Loucy (cell line): ENCODE measurements at regions not wholly inside any gene's neighbourhood (a gene's known extent, or its start where the extent isn't known, plus 50 kb on each side); places are given as distances from the start of the nearest gene placed in this dataset.

Experiments used
- H2AFZ ChIP-seq: fragments of 200-600 bp; sonication (generic); 2 replicates; pipeline ENCODE4 v1.6.0; 2016; ENCODE audit warnings: antibody characterized with exemption, mild to moderate bottlenecking, low read length, moderate library complexity
- H3F3A ChIP-seq: fragments of 200-600 bp; 2 replicates; pipeline ENCODE4 v1.6.0; 2016; ENCODE audit warnings: antibody characterized with exemption, low read depth, mild to moderate bottlenecking
- H3K27me3 ChIP-seq: fragments of 200-600 bp; sonication (generic); 2 replicates; pipeline ENCODE4 v1.6.1; 2014; ENCODE audit warnings: low read length, mild to moderate bottlenecking; ENCODE audit not compliant: insufficient read depth, poor library complexity, severe bottlenecking
- H3K36me3 ChIP-seq: fragments of 200-600 bp; sonication (generic); 2 replicates; pipeline ENCODE4 v1.6.1; 2016; ENCODE audit warnings: low read length; ENCODE audit not compliant: insufficient read depth
- H3K4me1 ChIP-seq: fragments of 200-600 bp; sonication (generic); 2 replicates; pipeline ENCODE4 v1.5.1; 2014; ENCODE audit warnings: low read length, mild to moderate bottlenecking; ENCODE audit not compliant: insufficient read depth, poor library complexity, severe bottlenecking
- H3K4me2 ChIP-seq: fragments of 200-600 bp; sonication (generic); 2 replicates; pipeline ENCODE4 v1.6.0; 2014; ENCODE audit warnings: antibody characterized with exemption, low read length, low read depth, mild to moderate bottlenecking; ENCODE audit not compliant: poor library complexity, severe bottlenecking
- H3K4me3 ChIP-seq: fragments of 200-600 bp; sonication (generic); 2 replicates; pipeline ENCODE4 v1.5.1; 2014; ENCODE audit warnings: low read length, mild to moderate bottlenecking, mixed read lengths; ENCODE audit not compliant: poor library complexity, severe bottlenecking
- H3K79me2 ChIP-seq: fragments of 200-600 bp; sonication (generic); 2 replicates; pipeline ENCODE4 v1.6.1; 2014; ENCODE audit warnings: low read length; ENCODE audit not compliant: insufficient read depth
- H3K9ac ChIP-seq: fragments of 200-600 bp; sonication (generic); 2 replicates; pipeline ENCODE4 v1.6.0; 2014; ENCODE audit warnings: mild to moderate bottlenecking, low read depth, low read length, moderate library complexity; ENCODE audit not compliant: poor library complexity, severe bottlenecking
- H3K9me2 ChIP-seq: fragments of 200-600 bp; sonication (generic); replicated peaks from 2 replicates; pipeline ENCODE4 v1.6.1; 2016; ENCODE audit warnings: low read depth, low read length, mixed read lengths
- H3K9me3 ChIP-seq: fragments of 200-600 bp; sonication (generic); 2 replicates; pipeline ENCODE4 v1.6.1; 2014; ENCODE audit warnings: mild to moderate bottlenecking, antibody characterized with exemption, low read length, low read depth; ENCODE audit not compliant: insufficient read depth
- H4K20me1 ChIP-seq: fragments of 200-600 bp; sonication (generic); 2 replicates; pipeline ENCODE4 v1.6.0; 2014; ENCODE audit warnings: antibody characterized with exemption, low read length, mild to moderate bottlenecking; ENCODE audit not compliant: insufficient read depth, poor library complexity, severe bottlenecking
- EZH2phosphoT487 ChIP-seq: fragments of 200-600 bp; IDR thresholded peaks from 2 replicates; pipeline ENCODE4 v1.6.1; 2018; ENCODE audit warnings: antibody characterized with exemption, mild to moderate bottlenecking, moderate library complexity, borderline replicate concordance
- TF ChIP-seq, protein P1 (sequence below): fragments of 200-600 bp; sonication (generic); conservative IDR thresholded peaks from 2 replicates; pipeline ENCODE4 v1.5.1; 2014; ENCODE audit warnings: mild to moderate bottlenecking, antibody characterized with exemption, low read length

DNA sequence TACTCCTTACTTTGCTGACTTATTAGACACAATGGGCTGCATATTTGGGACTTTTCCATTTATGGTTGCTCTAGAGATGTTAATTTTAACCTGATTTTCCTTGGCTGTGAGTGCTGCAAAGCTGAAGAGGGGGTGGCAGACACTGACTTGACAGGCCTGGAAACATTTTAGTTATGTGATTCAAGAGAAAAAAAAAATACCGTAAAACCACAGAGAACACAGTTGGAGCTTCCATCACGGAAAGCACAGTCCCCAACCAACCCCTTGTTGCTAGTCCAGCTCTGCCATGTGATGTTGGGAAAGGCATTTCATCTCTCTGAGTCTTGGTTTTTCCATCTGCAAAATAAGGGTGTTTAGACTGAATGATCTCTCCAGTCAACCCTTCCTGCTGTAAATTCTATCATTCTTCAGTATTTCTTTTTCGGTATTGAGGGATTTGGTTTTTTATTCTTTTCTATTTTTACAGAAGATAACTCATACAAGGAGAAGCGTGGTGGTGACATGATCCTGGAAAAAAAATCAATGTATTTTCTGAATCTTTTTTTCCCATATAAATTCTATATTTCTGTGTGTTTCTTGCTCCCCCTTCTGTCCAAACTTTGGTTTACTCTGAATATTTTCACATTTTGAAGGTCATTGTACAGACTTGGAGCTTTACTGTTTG, 246.1 kb downstream of the REEP3 start:
- Histone ChIP-seq H3K4me3 (no peak overlapping the region), H3K4me1 (no peaks in the 10 kb centered on the region), H2AFZ (no peak overlapping the region), H3K4me2 (no peak overlapping the region), H3F3A (no peaks in the 10 kb centered on the region), H3K79me2 (no peaks in the 10 kb centered on the region), H3K36me3 (no peaks in the 10 kb centered on the region), H3K9me2 (no peaks in the 10 kb centered on the region), H3K9ac (no peak overlapping the region), H3K27me3 (no peaks in the 10 kb centered on the region), H3K9me3 (no peaks in the 10 kb centered on the region), H4K20me1 (no peaks in the 10 kb centered on the region)
- TF ChIP-seq, protein P1, sequence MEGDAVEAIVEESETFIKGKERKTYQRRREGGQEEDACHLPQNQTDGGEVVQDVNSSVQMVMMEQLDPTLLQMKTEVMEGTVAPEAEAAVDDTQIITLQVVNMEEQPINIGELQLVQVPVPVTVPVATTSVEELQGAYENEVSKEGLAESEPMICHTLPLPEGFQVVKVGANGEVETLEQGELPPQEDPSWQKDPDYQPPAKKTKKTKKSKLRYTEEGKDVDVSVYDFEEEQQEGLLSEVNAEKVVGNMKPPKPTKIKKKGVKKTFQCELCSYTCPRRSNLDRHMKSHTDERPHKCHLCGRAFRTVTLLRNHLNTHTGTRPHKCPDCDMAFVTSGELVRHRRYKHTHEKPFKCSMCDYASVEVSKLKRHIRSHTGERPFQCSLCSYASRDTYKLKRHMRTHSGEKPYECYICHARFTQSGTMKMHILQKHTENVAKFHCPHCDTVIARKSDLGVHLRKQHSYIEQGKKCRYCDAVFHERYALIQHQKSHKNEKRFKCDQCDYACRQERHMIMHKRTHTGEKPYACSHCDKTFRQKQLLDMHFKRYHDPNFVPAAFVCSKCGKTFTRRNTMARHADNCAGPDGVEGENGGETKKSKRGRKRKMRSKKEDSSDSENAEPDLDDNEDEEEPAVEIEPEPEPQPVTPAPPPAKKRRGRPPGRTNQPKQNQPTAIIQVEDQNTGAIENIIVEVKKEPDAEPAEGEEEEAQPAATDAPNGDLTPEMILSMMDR, result peak; percentile 66
- no peak for TF ChIP-seq EZH2phosphoT487

- Histone ChIP-seq H3K9ac (no peak overlapping the region), H3K9me3 (no peaks in the 10 kb centered on the region), H3K4me1 (no peaks in the 10 kb centered on the region), H3K4me2 (no peak overlapping the region), H4K20me1 (no peaks in the 10 kb centered on the region), H2AFZ (no peak overlapping the region), H3K27me3 (no peaks in the 10 kb centered on the region), H3K9me2 (no peaks in the 10 kb centered on the region), H3F3A (no peaks in the 10 kb centered on the region), H3K79me2 (no peaks in the 10 kb centered on the region), H3K36me3 (no peaks in the 10 kb centered on the region), H3K4me3 (no peak overlapping the region)
- TF ChIP-seq, protein P1, result no peak
- TF ChIP-seq EZH2phosphoT487, result no peak
These were observed 248.2 kb downstream of the REEP3 start for GRCh38 chr10:63769367-63769766.

DNA sequence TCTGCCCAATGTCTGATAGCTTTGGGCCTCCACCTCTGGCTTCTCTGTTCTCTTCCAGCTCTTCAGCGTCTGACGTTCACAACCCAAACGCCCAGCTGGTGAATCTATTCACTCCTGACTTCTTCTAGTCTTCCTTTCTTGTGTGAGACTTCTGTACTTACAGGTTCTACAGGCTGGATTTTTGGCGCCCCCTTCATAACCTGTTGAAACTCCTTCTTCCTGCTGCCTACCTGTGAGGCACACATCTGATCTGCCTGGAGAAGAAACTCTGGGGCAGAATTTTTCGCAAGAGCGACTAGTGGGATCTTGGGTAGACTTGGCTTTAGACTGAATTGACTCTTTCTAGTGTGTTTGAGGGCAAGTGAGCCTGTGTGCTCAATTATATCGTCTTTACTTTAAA, 249.3 kb downstream of the REEP3 start:
- Histone ChIP-seq H2AFZ (no peak overlapping the region), H3K9me2 (no peaks in the 10 kb centered on the region), H3K4me2 (no peak overlapping the region), H3K9me3 (no peaks in the 10 kb centered on the region), H3K36me3 (no peaks in the 10 kb centered on the region), H3K27me3 (no peaks in the 10 kb centered on the region), H3K4me3 (no peak overlapping the region), H3F3A (no peaks in the 10 kb centered on the region), H4K20me1 (no peaks in the 10 kb centered on the region), H3K4me1 (no peaks in the 10 kb centered on the region), H3K79me2 (no peaks in the 10 kb centered on the region), H3K9ac (no peak overlapping the region)
- no peak for TF ChIP-seq EZH2phosphoT487
- TF ChIP-seq, protein P1, result 0 out of 2 replicates have a peak, but pooled peaks have one; percentile 16
